Kidney epithelial cell (primary cell): ENCODE measurements at regions not wholly inside any gene's neighbourhood (a gene's known extent, or its start where the extent isn't known, plus 50 kb on each side); places are given as distances from the start of the nearest gene placed in this dataset.

ENCODE experiments used
- DNase-seq: peaks from one replicate; pipeline ENCODE4 v3.0.0-alpha.2; 2010; ENCODE audit warnings: low read depth
- H3K27me3 ChIP-seq: 2 replicates; pipeline ENCODE4 v1.6.0; 2011; ENCODE audit warnings: low read length; ENCODE audit not compliant: control insufficient read depth, insufficient read depth
- H3K36me3 ChIP-seq: 2 replicates; pipeline ENCODE4 v1.5.1; 2011; ENCODE audit warnings: low read length; ENCODE audit not compliant: control insufficient read depth, insufficient read depth
- H3K4me3 ChIP-seq: 2 replicates; pipeline ENCODE4 v1.5.1; 2011; ENCODE audit warnings: low read depth, mild to moderate bottlenecking, control low read depth, low read length
- TF ChIP-seq, protein P1 (sequence below): IDR thresholded peaks from 2 replicates; pipeline ENCODE4 v1.5.1; 2011; ENCODE audit warnings: mild to moderate bottlenecking, moderate library complexity, low read length, control low read depth, inconsistent platforms; ENCODE audit not compliant: insufficient read depth, poor library complexity, severe bottlenecking

DNA sequence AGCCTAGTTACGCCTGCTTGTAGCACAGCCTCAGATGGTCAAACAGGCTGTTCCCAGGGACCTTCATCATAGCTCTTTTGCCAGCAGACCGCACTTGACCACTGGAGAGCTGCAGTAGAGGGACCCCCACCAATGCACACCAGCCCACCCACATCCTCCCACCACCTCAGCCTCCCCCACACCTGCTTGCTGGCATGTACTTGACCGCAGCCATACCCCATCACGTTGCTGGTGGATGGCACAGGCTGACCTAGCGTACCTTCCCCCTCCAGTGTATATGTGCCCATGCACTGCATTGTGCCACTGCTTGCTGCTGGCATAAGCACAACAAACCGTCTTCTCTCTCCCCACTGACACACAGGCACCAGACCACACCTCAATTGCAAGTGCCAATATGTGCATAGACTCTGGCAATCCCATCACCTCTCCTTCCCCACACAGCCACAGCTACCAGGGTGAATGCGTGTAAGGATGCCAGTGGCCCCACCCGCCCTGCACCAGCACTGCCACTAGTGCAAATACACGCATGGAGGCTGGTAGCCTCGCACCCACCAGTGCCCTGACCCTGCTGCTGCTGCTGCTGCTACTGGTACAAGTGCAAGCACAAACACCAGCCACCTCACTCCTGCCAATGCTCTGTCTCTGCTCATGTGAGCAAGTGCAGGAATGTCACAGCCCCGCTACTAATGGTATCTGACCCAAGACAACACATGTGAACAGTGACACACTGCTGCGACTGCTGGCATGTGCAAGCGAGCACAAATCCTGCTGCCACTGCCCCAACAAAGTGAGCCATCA lies 1377.6 kb downstream of the CDH11 start:
- DNase-seq, result no peak
- Histone ChIP-seq H3K27me3 (no peaks in the 10 kb centered on the region), H3K36me3 (no peaks in the 10 kb centered on the region), H3K4me3 (no peak overlapping the region)
- TF ChIP-seq, protein P1, sequence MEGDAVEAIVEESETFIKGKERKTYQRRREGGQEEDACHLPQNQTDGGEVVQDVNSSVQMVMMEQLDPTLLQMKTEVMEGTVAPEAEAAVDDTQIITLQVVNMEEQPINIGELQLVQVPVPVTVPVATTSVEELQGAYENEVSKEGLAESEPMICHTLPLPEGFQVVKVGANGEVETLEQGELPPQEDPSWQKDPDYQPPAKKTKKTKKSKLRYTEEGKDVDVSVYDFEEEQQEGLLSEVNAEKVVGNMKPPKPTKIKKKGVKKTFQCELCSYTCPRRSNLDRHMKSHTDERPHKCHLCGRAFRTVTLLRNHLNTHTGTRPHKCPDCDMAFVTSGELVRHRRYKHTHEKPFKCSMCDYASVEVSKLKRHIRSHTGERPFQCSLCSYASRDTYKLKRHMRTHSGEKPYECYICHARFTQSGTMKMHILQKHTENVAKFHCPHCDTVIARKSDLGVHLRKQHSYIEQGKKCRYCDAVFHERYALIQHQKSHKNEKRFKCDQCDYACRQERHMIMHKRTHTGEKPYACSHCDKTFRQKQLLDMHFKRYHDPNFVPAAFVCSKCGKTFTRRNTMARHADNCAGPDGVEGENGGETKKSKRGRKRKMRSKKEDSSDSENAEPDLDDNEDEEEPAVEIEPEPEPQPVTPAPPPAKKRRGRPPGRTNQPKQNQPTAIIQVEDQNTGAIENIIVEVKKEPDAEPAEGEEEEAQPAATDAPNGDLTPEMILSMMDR, result no peak

DNA sequence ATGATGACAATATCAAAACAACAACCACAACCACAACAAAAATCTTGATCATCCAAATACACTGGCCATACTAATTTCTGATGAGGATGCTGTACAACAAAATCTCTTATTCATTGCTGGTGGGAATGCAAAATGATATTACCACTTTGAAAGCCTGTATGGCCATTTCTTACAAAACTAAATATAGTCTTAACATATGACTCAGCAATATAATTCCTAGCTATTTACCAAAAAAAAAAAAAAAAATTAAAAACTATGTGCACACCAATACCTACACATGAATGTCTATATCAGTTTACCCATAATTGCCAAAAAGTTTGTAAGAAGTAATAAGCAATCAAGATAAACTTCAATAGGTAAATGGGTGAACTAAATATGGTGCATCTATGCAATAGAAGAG lies 1379.7 kb downstream of the CDH11 start:
- TF ChIP-seq, protein P1, result no peak
- DNase-seq, result no peak
- H3K27me3 ChIP-seq, result no peaks in the 10 kb centered on the region
- H3K4me3 ChIP-seq, result no peak overlapping the region
- no peaks in the 10 kb centered on the region for H3K36me3 ChIP-seq

DNA sequence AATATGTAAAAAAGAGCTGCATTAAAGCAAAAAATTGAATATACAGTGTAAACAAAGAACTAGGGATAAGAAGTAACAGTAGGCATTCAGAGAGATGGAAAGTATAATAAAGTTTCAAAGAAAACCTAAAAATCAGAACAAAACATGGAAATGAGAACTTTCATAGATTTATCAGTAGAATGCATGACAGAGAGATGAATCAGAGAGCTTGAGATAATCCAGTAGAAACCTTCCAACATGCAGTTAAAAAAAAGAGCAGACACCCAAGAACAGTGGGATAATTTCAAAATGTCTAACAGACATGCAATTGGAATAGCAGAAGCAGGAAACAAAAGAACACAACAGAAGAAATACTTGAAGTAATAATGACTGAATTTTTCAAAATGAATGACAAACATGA lies 1384.2 kb downstream of the CDH11 start:
- DNase-seq, result no peak
- Histone ChIP-seq H3K36me3 (no peaks in the 10 kb centered on the region), H3K4me3 (no peak overlapping the region), H3K27me3 (no peaks in the 10 kb centered on the region)
- TF ChIP-seq, protein P1, result no peak

DNA sequence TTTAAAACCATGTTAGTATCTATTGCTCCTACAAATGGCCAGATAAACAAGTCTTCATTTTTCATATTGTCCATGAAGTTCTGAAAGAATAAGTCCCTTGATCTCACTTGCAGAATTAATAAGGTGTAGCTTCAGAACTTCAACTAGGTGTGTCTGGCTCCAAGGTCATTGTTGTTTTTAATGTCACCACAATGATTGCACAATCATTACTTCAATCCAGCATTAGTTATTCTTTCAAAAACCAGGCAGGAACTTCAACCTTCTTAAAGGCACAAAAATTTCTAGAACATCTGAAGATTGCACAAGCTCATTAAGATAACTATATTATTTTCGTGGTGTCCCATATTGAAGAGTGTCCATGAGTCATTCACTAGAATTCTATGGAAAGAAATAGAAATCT lies 1386.4 kb downstream of the CDH11 start:
- no peak for DNase-seq
- H3K36me3 ChIP-seq, result no peaks in the 10 kb centered on the region

DNA sequence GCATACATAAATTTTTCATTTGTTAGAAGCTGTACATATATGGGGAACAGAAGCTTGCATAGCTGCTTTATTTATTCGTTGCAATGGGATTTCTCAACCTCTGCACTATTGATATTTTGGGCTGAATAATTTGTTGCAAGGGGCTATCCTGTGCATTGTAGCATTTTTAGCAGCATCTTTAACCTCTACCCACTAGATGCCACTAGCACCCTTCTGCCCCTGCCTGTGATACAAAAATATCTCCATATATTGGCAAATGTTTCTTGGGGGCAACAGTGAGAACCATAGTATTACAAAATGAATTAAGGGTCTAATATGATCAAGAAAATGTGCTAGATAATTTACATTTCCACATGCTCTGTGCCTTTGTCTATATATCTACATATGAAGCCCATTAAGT lies 1401.0 kb downstream of the CDH11 start:
- H3K4me3 ChIP-seq, result no peak overlapping the region
- no peaks in the 10 kb centered on the region for H3K27me3 ChIP-seq
- no peak for DNase-seq
- TF ChIP-seq, protein P1, result no peak
- H3K36me3 ChIP-seq, result no peaks in the 10 kb centered on the region

More for the DNA sequence above, 1386.4 kb downstream of the CDH11 start:
- H3K27me3 ChIP-seq, result no peaks in the 10 kb centered on the region
- TF ChIP-seq, protein P1, result no peak
- H3K4me3 ChIP-seq, result no peak overlapping the region

DNA sequence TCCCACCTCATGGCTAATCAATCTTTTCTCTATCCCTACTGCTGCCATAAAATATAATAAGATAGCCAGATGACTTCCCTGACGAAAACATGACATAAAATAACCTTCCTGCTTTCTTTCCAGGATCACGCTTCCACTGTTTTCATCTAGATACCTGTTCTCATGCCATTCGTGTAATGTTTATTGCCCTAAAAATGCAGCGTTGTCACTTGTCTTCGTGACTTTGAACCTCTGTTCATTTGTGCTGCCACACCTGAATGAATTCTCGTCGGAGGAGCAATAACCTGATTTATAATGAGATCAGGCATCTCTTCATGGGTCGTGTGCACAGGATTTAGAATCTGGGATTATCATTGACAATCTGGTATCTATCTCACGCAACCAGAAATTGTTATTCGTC lies 1401.9 kb downstream of the CDH11 start:
- Histone ChIP-seq H3K36me3 (no peaks in the 10 kb centered on the region), H3K27me3 (no peaks in the 10 kb centered on the region), H3K4me3 (no peak overlapping the region)
- no peak for DNase-seq
- TF ChIP-seq, protein P1, result no peak
